Thyroid gland (tissue), 4 donors: ENCODE measurements at regions not wholly inside any gene's neighbourhood (a gene's known extent, or its start where the extent isn't known, plus 50 kb on each side); places are given as distances from the start of the nearest gene placed in this dataset.

Source experiments
- POLR2A ChIP-seq, 2 donors: fragments of 450-650 bp; IDR thresholded peaks; one replicate each; pipeline ENCODE4 v1.6.1; 2017; ENCODE audit warnings: antibody characterized with exemption in 2 of 2, mild to moderate bottlenecking in 2 of 2, moderate library complexity in 1 of 2
- TF ChIP-seq, protein P1 (sequence below), 6 experiments: fragments of 200-600 bp in 3 of 6; fragments of 450-650 bp in 3 of 6; sonication (generic) in 3 of 6; IDR thresholded peaks; one replicate each; pipeline ENCODE4 v1.5.1; 2016 to 2019; ENCODE audit warnings: antibody characterized with exemption in 6 of 6, mild to moderate bottlenecking in 2 of 6, inconsistent platforms in 1 of 6, moderate library complexity in 1 of 6

GRCh38 chr12:58099476-58099875 is 158.1 kb downstream of the ATP23 start:
- TF ChIP-seq, protein P1, sequence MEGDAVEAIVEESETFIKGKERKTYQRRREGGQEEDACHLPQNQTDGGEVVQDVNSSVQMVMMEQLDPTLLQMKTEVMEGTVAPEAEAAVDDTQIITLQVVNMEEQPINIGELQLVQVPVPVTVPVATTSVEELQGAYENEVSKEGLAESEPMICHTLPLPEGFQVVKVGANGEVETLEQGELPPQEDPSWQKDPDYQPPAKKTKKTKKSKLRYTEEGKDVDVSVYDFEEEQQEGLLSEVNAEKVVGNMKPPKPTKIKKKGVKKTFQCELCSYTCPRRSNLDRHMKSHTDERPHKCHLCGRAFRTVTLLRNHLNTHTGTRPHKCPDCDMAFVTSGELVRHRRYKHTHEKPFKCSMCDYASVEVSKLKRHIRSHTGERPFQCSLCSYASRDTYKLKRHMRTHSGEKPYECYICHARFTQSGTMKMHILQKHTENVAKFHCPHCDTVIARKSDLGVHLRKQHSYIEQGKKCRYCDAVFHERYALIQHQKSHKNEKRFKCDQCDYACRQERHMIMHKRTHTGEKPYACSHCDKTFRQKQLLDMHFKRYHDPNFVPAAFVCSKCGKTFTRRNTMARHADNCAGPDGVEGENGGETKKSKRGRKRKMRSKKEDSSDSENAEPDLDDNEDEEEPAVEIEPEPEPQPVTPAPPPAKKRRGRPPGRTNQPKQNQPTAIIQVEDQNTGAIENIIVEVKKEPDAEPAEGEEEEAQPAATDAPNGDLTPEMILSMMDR (IDR thresholded peaks at IDR 0.05), result no peak
- TF ChIP-seq POLR2A (IDR thresholded peaks at IDR 0.05), result no peak
